Activated naive CD8-positive, alpha-beta T cell treated with anti-CD3 and anti-CD28 coated beads for 36 hours (primary cell): ENCODE measurements at regions not wholly inside any gene's neighbourhood (a gene's known extent, or its start where the extent isn't known, plus 50 kb on each side); places are given as distances from the start of the nearest gene placed in this dataset.
A peak's percentile ranks its signal among the peaks of the same experiment; 100 is the strongest.

ENCODE experiments used
- DNase-seq: peaks from one replicate; pipeline ENCODE4 v3.0.0; 2021
- H3K27ac Mint-ChIP-seq: one replicate; pipeline ENCODE4 v1.8.0; 2022; ENCODE audit warnings: mild to moderate bottlenecking, moderate library complexity, mixed read lengths
- H3K27me3 Mint-ChIP-seq: one replicate; pipeline ENCODE4 v1.8.0; 2022; ENCODE audit warnings: mild to moderate bottlenecking, mixed read lengths
- H3K36me3 Mint-ChIP-seq: one replicate; pipeline ENCODE4 v1.8.0; 2021; ENCODE audit warnings: mild to moderate bottlenecking, mixed read lengths
- H3K4me1 Mint-ChIP-seq: one replicate; pipeline ENCODE4 v1.8.0; 2021; ENCODE audit warnings: mixed read lengths
- H3K4me3 Mint-ChIP-seq: one replicate; pipeline ENCODE4 v1.8.0; 2022; ENCODE audit warnings: mild to moderate bottlenecking, moderate library complexity, mixed read lengths
- H3K9me3 Mint-ChIP-seq: one replicate; pipeline ENCODE4 v1.8.0; 2022; ENCODE audit warnings: mixed read lengths

DNA sequence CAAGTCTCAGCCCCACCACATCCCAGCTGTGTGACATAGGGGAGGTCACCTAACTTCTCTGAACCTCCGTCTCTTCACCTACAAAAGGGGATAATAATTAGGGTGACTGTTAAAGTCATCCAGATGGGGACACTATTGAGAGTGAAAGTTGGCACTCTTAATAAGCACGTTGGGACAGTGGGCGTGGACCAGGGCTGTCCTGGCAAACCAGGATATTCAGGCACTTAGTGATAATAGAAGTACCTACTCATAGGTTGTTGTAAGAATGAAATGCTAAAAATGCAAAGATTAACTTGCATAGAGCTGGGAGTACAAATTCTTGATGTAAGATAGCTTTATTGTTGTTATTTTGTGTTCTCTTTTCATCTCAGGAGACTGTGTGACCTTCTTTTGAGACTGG lies 177.9 kb downstream of the MELK start:
- H3K9me3 Mint-ChIP-seq: no peaks in the 10 kb centered on the region
- H3K4me1 Mint-ChIP-seq: no peaks in the 10 kb centered on the region
- H3K27me3 Mint-ChIP-seq: peaks cover 60% of the 10 kb centered on the region
- no peak overlapping the region for H3K4me3 Mint-ChIP-seq
- no peaks in the 10 kb centered on the region for H3K36me3 Mint-ChIP-seq
- no peak overlapping the region for H3K27ac Mint-ChIP-seq
- no peak for DNase-seq

GRCh38 chr9:36755019-36755418 lies 182.3 kb downstream of the MELK start:
- DNase-seq: no peak
- Mint-ChIP-seq H3K27me3 (peaks cover 45% of the 10 kb centered on the region), H3K4me1 (no peaks in the 10 kb centered on the region), H3K36me3 (no peaks in the 10 kb centered on the region), H3K4me3 (no peak overlapping the region), H3K9me3 (no peaks in the 10 kb centered on the region), H3K27ac (no peak overlapping the region)

DNA sequence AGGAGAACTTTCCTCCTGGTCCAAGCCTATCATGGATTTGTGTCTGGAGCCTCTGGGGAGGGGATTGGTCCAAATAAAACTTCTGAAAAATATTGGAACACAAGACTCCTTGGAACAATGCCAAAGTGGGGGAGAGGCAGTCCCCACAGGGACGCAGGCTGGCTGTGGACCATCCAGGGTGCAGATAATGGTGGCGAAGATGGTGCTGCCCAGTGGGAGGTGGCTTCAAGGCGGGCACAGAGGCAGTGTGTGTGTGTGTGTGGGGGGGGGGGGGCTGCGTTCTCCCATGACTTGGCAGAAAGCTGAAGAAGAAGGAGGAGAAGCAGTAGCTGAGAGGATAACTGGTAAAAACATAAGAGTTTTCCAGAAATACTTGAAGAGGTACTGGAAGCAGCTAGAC lies 186.4 kb downstream of the MELK start:
- Mint-ChIP-seq H3K9me3 (no peaks in the 10 kb centered on the region), H3K27me3 (peaks cover 39% of the 10 kb centered on the region), H3K36me3 (no peaks in the 10 kb centered on the region), H3K4me1 (no peaks in the 10 kb centered on the region), H3K27ac (no peak overlapping the region), H3K4me3 (no peak overlapping the region)
- no peak for DNase-seq

DNA sequence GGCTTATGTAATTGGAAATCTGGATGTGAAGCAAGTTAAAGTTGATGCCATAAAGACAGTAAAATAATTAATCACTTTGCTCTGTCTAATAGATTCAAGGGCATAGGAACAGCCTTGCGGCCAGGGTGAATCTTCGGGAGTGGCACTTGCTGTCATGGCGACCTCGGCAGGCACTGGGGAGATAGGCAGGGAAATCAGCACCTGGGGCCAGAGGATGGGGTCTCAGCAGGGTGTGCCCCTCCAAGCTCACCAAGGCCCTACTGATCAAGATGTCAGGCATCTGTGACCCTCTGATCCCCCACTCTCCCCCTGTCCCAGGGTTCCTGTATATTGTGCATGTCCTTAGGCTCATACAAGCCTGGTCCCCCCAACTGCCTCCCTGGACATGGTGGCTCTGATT lies 187.3 kb downstream of the MELK start:
- DNase-seq: no peak
- Mint-ChIP-seq H3K27me3 (peaks cover 35% of the 10 kb centered on the region), H3K36me3 (no peaks in the 10 kb centered on the region), H3K27ac (no peak overlapping the region), H3K4me1 (no peaks in the 10 kb centered on the region), H3K9me3 (no peaks in the 10 kb centered on the region), H3K4me3 (no peak overlapping the region)

DNA sequence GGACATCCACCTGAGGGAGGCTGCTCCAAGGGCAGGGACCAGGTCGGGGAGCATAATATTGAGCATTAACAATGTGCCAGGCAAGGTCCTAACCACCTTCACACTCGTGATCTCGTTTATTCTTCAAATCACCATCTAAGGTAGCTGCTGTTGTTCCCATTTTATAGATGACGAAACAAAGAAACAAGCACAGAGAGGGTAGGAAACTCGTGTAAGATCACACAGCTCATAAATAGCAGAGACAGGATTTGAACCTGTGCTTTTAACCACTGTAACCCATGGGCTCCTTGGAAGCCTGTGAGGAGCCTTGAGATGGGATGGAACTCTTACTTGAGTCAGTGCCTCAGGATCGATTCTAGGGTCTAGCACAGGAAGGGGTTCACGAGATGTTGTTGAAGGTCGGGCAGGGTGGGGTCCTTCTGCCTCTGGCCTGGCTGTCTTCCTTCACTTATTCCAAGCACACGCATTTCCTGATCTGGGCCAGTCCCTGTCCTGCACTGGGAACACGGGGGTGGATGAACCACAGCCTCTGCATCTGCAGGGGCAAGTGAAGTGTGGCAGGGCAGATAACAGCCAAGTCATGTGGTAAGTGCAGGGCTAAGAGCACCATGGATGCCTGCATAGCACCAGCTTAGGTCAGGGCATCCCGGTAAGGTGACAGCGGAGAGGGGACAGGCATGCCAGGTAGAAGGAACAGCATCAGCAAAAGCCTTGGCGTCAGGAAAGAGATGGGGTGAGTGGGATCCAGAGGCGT lies 188.1 kb downstream of the MELK start:
- H3K9me3 Mint-ChIP-seq: no peaks in the 10 kb centered on the region
- H3K4me3 Mint-ChIP-seq: no peak overlapping the region
- H3K4me1 Mint-ChIP-seq: no peaks in the 10 kb centered on the region
- H3K27me3 Mint-ChIP-seq: peaks cover 30% of the 10 kb centered on the region
- no peaks in the 10 kb centered on the region for H3K36me3 Mint-ChIP-seq
- H3K27ac Mint-ChIP-seq: no peak overlapping the region
- DNase-seq: no peak

DNA sequence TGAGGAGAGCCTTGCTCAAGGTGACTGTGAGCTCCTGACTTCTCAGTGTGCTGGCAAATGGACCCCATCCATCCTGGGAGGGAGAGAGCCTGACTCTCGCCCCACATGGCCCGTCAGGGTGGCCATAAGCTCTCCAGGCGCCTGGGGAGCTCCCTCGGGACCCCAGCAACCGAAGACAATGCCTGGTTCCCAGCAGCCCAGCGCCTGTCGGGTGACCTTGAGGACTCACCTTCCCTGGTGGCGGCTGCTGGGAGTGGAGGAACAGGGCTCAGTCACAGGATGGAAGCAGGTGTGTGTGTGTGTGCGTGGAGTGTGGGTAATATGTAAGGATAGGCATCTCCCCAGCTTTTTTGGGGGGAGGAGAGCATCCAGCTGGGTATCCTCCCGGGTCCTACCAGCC lies 190.3 kb downstream of the MELK start:
- no peaks in the 10 kb centered on the region for H3K4me1 Mint-ChIP-seq
- DNase-seq: no peak
- H3K36me3 Mint-ChIP-seq: no peaks in the 10 kb centered on the region
- H3K27me3 Mint-ChIP-seq: peaks cover 27% of the 10 kb centered on the region
- H3K4me3 Mint-ChIP-seq: no peak overlapping the region
- H3K27ac Mint-ChIP-seq: no peak overlapping the region
- H3K9me3 Mint-ChIP-seq: no peaks in the 10 kb centered on the region

GRCh38 chr9:36763778-36764177 lies 191.1 kb downstream of the MELK start:
- Mint-ChIP-seq H3K4me3 (no peak overlapping the region), H3K27me3 (peaks cover 21% of the 10 kb centered on the region), H3K27ac (no peak overlapping the region), H3K9me3 (no peaks in the 10 kb centered on the region), H3K36me3 (no peaks in the 10 kb centered on the region), H3K4me1 (no peaks in the 10 kb centered on the region)
- DNase-seq: no peak

DNA sequence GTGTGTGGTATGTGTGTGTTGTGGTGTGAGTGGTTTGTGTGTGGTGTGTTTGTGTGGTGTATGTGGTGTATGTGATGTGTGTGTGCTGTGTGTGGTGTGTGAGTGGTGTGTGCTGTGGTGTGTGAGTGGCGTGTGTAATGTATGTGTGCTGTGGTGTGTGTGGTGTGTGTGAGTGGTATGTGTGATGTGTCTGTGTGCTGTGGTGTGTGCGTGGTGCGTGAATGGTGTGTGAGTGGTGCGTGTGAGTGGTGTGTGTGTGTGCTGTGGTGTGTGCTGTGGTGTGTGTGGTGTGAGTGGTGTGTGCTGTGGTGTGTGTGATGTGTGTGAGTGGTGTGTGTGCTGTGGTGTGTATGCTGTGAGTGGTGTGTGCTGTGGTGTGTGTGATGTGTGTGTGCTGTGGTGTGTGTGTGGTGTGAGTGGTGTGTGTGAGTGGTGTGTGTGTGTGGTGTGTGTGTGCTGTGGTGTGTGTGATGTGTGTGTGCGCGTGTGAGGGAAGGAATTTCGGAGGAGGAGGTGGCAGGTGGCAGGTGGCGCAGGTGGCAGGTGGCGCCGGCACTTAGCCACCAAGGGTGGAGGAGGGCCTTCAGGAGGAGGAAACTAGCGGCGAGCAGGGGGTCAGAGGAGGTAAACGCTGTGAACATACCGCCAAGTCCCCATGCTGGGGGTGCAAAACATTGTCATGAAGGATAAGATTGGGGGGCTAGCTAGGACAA lies 191.8 kb downstream of the MELK start:
- no peak for DNase-seq
- H3K27me3 Mint-ChIP-seq: peaks cover 17% of the 10 kb centered on the region
- H3K9me3 Mint-ChIP-seq: no peaks in the 10 kb centered on the region
- no peaks in the 10 kb centered on the region for H3K4me1 Mint-ChIP-seq
- no peak overlapping the region for H3K4me3 Mint-ChIP-seq
- no peaks in the 10 kb centered on the region for H3K36me3 Mint-ChIP-seq
- H3K27ac Mint-ChIP-seq: no peak overlapping the region

DNA sequence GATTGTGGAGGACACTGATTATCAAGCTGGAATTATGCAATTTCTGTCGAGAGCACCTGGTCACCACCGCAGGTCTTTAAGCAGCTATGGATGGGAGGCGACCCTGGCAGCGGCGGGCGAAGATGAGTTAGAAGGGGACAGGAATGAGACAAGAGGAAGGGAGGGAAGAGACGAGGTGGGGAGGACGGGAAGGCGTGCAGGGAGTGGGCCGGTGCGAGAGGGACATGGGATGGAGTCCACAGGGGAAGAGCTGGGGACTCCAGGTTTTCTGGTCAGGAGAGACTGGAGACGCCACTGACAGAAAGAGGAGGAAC lies 192.3 kb downstream of the MELK start:
- H3K27me3 Mint-ChIP-seq: peaks cover 12% of the 10 kb centered on the region
- H3K4me1 Mint-ChIP-seq: no peaks in the 10 kb centered on the region
- H3K9me3 Mint-ChIP-seq: no peaks in the 10 kb centered on the region
- no peak overlapping the region for H3K4me3 Mint-ChIP-seq
- no peaks in the 10 kb centered on the region for H3K36me3 Mint-ChIP-seq
- no peak overlapping the region for H3K27ac Mint-ChIP-seq
- no peak for DNase-seq

- DNase-seq: peak; percentile 91
- Mint-ChIP-seq H3K27ac (no peak overlapping the region), H3K4me3 (peak overlapping the region; percentile 69)
These were observed 193.0 kb downstream of the MELK start for GRCh38 chr9:36765468-36766341.

DNA sequence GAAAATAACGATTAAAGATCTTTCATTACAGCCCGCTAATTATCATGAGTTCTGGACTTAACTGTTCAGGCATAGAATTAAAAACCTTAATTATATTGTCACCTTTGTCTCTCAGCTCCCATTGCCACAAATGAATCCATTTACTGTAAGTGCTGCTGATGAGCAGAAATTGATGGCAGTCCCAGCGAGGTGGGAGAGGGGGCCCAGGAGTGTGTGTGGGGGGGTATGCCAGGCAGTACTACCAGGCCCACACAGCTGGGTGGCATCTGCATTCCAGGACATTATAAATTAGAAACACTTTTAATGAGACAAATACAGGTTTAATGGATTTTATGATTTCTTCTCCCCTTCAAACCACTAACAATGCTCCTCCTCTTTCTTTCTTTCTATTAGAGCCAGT lies 196.0 kb downstream of the MELK start:
- DNase-seq: no peak
- no peak overlapping the region for H3K27ac Mint-ChIP-seq
- peaks cover 17% of the 10 kb centered on the region for H3K27me3 Mint-ChIP-seq
- no peaks in the 10 kb centered on the region for H3K9me3 Mint-ChIP-seq
- H3K36me3 Mint-ChIP-seq: no peaks in the 10 kb centered on the region
- H3K4me1 Mint-ChIP-seq: no peaks in the 10 kb centered on the region
- no peak overlapping the region for H3K4me3 Mint-ChIP-seq

More at GRCh38 chr9:36765468-36766341, 193.0 kb downstream of the MELK start:
- no peaks in the 10 kb centered on the region for H3K9me3 Mint-ChIP-seq
- H3K36me3 Mint-ChIP-seq: no peaks in the 10 kb centered on the region
- H3K4me1 Mint-ChIP-seq: no peaks in the 10 kb centered on the region
- H3K27me3 Mint-ChIP-seq: peaks cover 7% of the 10 kb centered on the region

DNA sequence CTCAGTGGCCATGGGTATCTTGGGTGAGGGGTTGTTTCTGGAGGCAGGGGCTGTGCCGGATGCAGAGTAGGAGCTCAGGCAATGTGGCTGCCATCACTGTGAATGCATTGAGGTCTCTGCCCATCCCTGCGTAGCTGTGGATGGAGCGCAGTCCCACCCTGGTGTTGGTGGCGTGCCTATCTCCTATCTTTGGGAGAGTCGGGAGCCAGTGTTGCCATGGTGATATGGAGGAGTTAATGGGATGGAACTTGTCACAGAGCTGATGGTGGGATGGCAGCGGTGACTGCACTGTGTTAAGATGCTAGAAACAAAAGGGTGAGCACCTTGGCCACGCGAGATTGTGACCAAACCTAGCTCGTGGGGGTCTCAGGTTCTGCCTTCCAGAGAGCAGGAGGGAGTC lies 197.3 kb downstream of the MELK start:
- H3K4me3 Mint-ChIP-seq: no peak overlapping the region
- H3K4me1 Mint-ChIP-seq: no peaks in the 10 kb centered on the region
- DNase-seq: no peak
- peaks cover 20% of the 10 kb centered on the region for H3K27me3 Mint-ChIP-seq
- H3K9me3 Mint-ChIP-seq: no peaks in the 10 kb centered on the region
- no peak overlapping the region for H3K27ac Mint-ChIP-seq
- H3K36me3 Mint-ChIP-seq: no peaks in the 10 kb centered on the region

- Mint-ChIP-seq H3K27me3 (peaks cover 34% of the 10 kb centered on the region), H3K4me1 (no peaks in the 10 kb centered on the region)
These were observed 200.0 kb downstream of the MELK start for GRCh38 chr9:36772449-36773403.

DNA sequence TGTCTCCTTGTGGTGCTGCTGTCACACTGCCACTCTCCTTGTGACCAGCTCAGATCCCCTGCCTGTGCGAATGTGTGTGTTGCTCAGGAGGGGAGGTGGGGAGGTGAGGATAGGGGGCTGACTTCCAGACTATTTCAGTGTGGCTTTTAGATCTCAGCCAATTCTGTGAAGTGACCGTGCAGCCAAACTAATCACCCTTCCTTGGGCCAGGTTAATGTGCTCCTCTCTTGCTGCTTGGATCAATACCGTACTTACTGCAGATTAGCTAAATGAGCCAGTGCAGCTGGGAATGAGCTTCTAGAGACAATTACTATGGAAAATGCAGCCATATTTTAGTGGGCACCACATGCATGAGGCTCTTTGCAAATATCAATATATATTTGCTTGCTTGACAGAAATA lies 206.0 kb downstream of the MELK start:
- H3K27ac Mint-ChIP-seq: no peak overlapping the region
- no peaks in the 10 kb centered on the region for H3K4me1 Mint-ChIP-seq
- H3K4me3 Mint-ChIP-seq: no peak overlapping the region
- H3K36me3 Mint-ChIP-seq: no peaks in the 10 kb centered on the region
- DNase-seq: no peak
- peaks cover 49% of the 10 kb centered on the region for H3K27me3 Mint-ChIP-seq
- no peaks in the 10 kb centered on the region for H3K9me3 Mint-ChIP-seq

More at GRCh38 chr9:36772449-36773403, 200.0 kb downstream of the MELK start:
- no peaks in the 10 kb centered on the region for H3K36me3 Mint-ChIP-seq
- no peak overlapping the region for H3K4me3 Mint-ChIP-seq
- DNase-seq: no peak
- no peak overlapping the region for H3K27ac Mint-ChIP-seq
- H3K9me3 Mint-ChIP-seq: no peaks in the 10 kb centered on the region
